H9 (cell line): ENCODE measurements at regions not wholly inside any gene's neighbourhood (a gene's known extent, or its start where the extent isn't known, plus 50 kb on each side); places are given as distances from the start of the nearest gene placed in this dataset.

ENCODE experiments used
- DNase-seq: peaks from one replicate; pipeline ENCODE4 v3.0.0-alpha.2; 2017
- H2AFZ ChIP-seq: one replicate; pipeline ENCODE4 v1.6.1; 2013; ENCODE audit warnings: mild to moderate bottlenecking, low read length, control low read depth, moderate library complexity
- H2AK5ac ChIP-seq: 2 replicates; pipeline ENCODE4 v1.6.1; 2013; ENCODE audit warnings: low read length, control low read depth, mixed read lengths; ENCODE audit not compliant: insufficient read length
- H2BK120ac ChIP-seq: one replicate; pipeline ENCODE4 v1.6.1; 2013; ENCODE audit warnings: low read depth, mild to moderate bottlenecking, low read length, control low read depth, inconsistent platforms; ENCODE audit not compliant: poor library complexity, severe bottlenecking
- H2BK12ac ChIP-seq: 2 replicates; pipeline ENCODE4 v1.6.1; 2013; ENCODE audit warnings: low read length, control low read depth, mixed read lengths, low read depth; ENCODE audit not compliant: insufficient read length
- H2BK15ac ChIP-seq: 2 replicates; pipeline ENCODE4 v1.6.1; 2013; ENCODE audit warnings: low read depth, low read length, control low read depth
- H2BK20ac ChIP-seq: one replicate; pipeline ENCODE4 v1.6.1; 2013; ENCODE audit warnings: low read depth, mild to moderate bottlenecking, low read length, control low read depth, inconsistent platforms; ENCODE audit not compliant: poor library complexity, severe bottlenecking
- H2BK5ac ChIP-seq: 2 replicates; pipeline ENCODE4 v1.6.1; 2013; ENCODE audit warnings: low read length, control low read depth, mixed read lengths; ENCODE audit not compliant: insufficient read length
- H3K14ac ChIP-seq: 2 replicates; pipeline ENCODE4 v1.6.1; 2013; ENCODE audit warnings: low read length, control low read depth; ENCODE audit not compliant: insufficient read depth
- H3K18ac ChIP-seq: 2 replicates; pipeline ENCODE4 v1.6.1; 2013; ENCODE audit warnings: low read depth, mild to moderate bottlenecking, mixed read lengths, low read length, control low read depth; ENCODE audit not compliant: insufficient read length
- H3K23ac ChIP-seq: 2 replicates; pipeline ENCODE4 v1.6.1; 2013; ENCODE audit warnings: low read length, control low read depth, mixed read lengths, low read depth; ENCODE audit not compliant: insufficient read length
- H3K23me2 ChIP-seq: 2 replicates; pipeline ENCODE4 v1.6.1; 2013; ENCODE audit warnings: low read depth, mild to moderate bottlenecking, mixed read lengths, low read length, control low read depth; ENCODE audit not compliant: insufficient read length, poor library complexity, severe bottlenecking
- H3K27ac ChIP-seq: 2 replicates; pipeline ENCODE4 v1.5.1; 2013; ENCODE audit warnings: low read length, control low read depth, mixed read lengths, low read depth; ENCODE audit not compliant: insufficient read length
- H3K27me3 ChIP-seq: 2 replicates; pipeline ENCODE4 v1.6.1; 2013; ENCODE audit warnings: low read length, control low read depth, inconsistent platforms; ENCODE audit not compliant: insufficient read depth
- H3K4ac ChIP-seq: 2 replicates; pipeline ENCODE4 v1.6.1; 2013; ENCODE audit warnings: low read depth, mild to moderate bottlenecking, control low read depth, inconsistent platforms, low read length, moderate library complexity
- H3K4me1 ChIP-seq: 2 replicates; pipeline ENCODE4 v1.6.1; 2013; ENCODE audit warnings: low read length, control low read depth, inconsistent platforms; ENCODE audit not compliant: insufficient read depth
- H3K4me2 ChIP-seq: 2 replicates; pipeline ENCODE4 v1.6.1; 2013; ENCODE audit warnings: low read length, control low read depth, mixed read lengths; ENCODE audit not compliant: insufficient read length, insufficient read depth
- H3K56ac ChIP-seq: 2 replicates; pipeline ENCODE4 v1.6.1; 2013; ENCODE audit warnings: low read depth, mild to moderate bottlenecking, mixed read lengths, low read length, control low read depth; ENCODE audit not compliant: insufficient read length
- H3K79me1 ChIP-seq: 2 replicates; pipeline ENCODE4 v1.6.1; 2013; ENCODE audit warnings: low read depth, mild to moderate bottlenecking, moderate library complexity, low read length, control low read depth, inconsistent platforms; ENCODE audit not compliant: insufficient read depth, poor library complexity, severe bottlenecking
- H3K79me2 ChIP-seq: 2 replicates; pipeline ENCODE4 v1.6.1; 2013; ENCODE audit warnings: low read length, control low read depth, inconsistent platforms; ENCODE audit not compliant: insufficient read depth
- H3K9ac ChIP-seq: 2 replicates; pipeline ENCODE4 v1.6.1; 2013; ENCODE audit warnings: low read length, control low read depth, mixed read lengths; ENCODE audit not compliant: insufficient read length; ENCODE audit errors: extremely low read depth
- H3K9me3 ChIP-seq: one replicate; pipeline ENCODE4 v1.6.1; 2013; ENCODE audit warnings: low read depth, low read length, inconsistent platforms; ENCODE audit not compliant: control insufficient read depth
- H3T11ph ChIP-seq: one replicate; pipeline ENCODE4 v1.6.1; 2013; ENCODE audit warnings: mild to moderate bottlenecking, low read length, control low read depth, inconsistent platforms
- H4K20me1 ChIP-seq: one replicate; pipeline ENCODE4 v1.6.1; 2013; ENCODE audit not compliant: control insufficient read depth, insufficient read length, insufficient read depth
- H4K5ac ChIP-seq: 2 replicates; pipeline ENCODE4 v1.6.1; 2013; ENCODE audit warnings: low read depth, mild to moderate bottlenecking, mixed read lengths, low read length, control low read depth; ENCODE audit not compliant: insufficient read length
- H4K8ac ChIP-seq: replicated peaks from 2 replicates; pipeline ENCODE4 v1.6.1; 2013; ENCODE audit warnings: low read length, control low read depth, mixed read lengths, low read depth; ENCODE audit not compliant: insufficient read length
- H4K91ac ChIP-seq: 2 replicates; pipeline ENCODE4 v1.6.1; 2013; ENCODE audit warnings: low read depth, mild to moderate bottlenecking, moderate library complexity, mixed read lengths, low read length, control low read depth; ENCODE audit not compliant: insufficient read length
- H3K27ac Mint-ChIP-seq, 3 experiments: 2 replicates in 2 of 3; 3 replicates in 1 of 3; pipeline ENCODE4 v1.8.0; 2020 to 2021; ENCODE audit warnings: mixed read lengths in 3 of 3, mild to moderate bottlenecking in 1 of 3, moderate library complexity in 1 of 3
- H3K27me3 Mint-ChIP-seq: 2 replicates; pipeline ENCODE4 v1.8.0; 2021; ENCODE audit warnings: low read depth, mild to moderate bottlenecking, moderate library complexity, mixed read lengths
- H3K36me3 Mint-ChIP-seq, 3 experiments: 2 replicates in 2 of 3; 3 replicates in 1 of 3; pipeline ENCODE4 v1.8.0; 2020 to 2021; ENCODE audit warnings: low read depth in 3 of 3, mixed read lengths in 3 of 3; ENCODE audit not compliant: insufficient read depth in 1 of 3
- H3K4me1 Mint-ChIP-seq, 2 experiments: 2 replicates each; pipeline ENCODE4 v1.8.0; 2020; ENCODE audit warnings: mixed read lengths in 2 of 2
- H3K4me3 Mint-ChIP-seq, 2 experiments: 2 replicates in 1 of 2; 3 replicates in 1 of 2; pipeline ENCODE4 v1.8.0; 2020 to 2021; ENCODE audit warnings: mild to moderate bottlenecking in 2 of 2, mixed read lengths in 2 of 2, moderate library complexity in 1 of 2
- H3K9me3 Mint-ChIP-seq, 2 experiments: 2 replicates in 1 of 2; 3 replicates in 1 of 2; pipeline ENCODE4 v1.8.0; 2020; ENCODE audit warnings: mild to moderate bottlenecking in 2 of 2, mixed read lengths in 2 of 2, moderate library complexity in 1 of 2
- CTCF ChIP-seq: fragments of 200-600 bp; sonication (generic); conservative IDR thresholded peaks from 3 replicates; pipeline ENCODE4 v1.8.0; 2021; ENCODE audit warnings: antibody characterized with exemption, mild to moderate bottlenecking
- WGBS: extraction: QIAGEN DNeasy Blood & Tissue Kit; methylation state at CpG from one replicate; pipeline ENCODE4 v1.1.7; 2013; ENCODE audit warnings: missing lambda C conversion rate, low lambda C conversion rate, mixed read lengths; ENCODE audit not compliant: insufficient read length; ENCODE audit errors: extremely low coverage; 5-methylcytosine and 5-hydroxymethylcytosine counted together

- Histone ChIP-seq H2BK120ac (no peak overlapping the region), H3K4me1 (no peaks in the 10 kb centered on the region), H3K4ac (no peak overlapping the region), H2BK5ac (no peak overlapping the region), H3K4me2 (no peak overlapping the region), H3K79me2 (no peaks in the 10 kb centered on the region), H4K5ac (no peak overlapping the region), H3K56ac (no peak overlapping the region), H2AFZ (no peak overlapping the region), H3K79me1 (no peaks in the 10 kb centered on the region), H3K23ac (no peak overlapping the region), H3K27me3 (no peaks in the 10 kb centered on the region), H3K9me3 (no peaks in the 10 kb centered on the region), H3K14ac (no peak overlapping the region), H2BK20ac (no peak overlapping the region), H3K27ac (no peak overlapping the region), H4K20me1 (no peaks in the 10 kb centered on the region), H3K9ac (no peak overlapping the region), H4K91ac (no peak overlapping the region), H2BK15ac (no peak overlapping the region), H3T11ph (no peak overlapping the region), H3K23me2 (no peaks in the 10 kb centered on the region), H4K8ac (no peak overlapping the region), H2AK5ac (no peak overlapping the region), H3K18ac (no peak overlapping the region), H2BK12ac (no peak overlapping the region)
- no peak for TF ChIP-seq CTCF
- H3K9me3 Mint-ChIP-seq = no peaks in the 10 kb centered on the region
- H3K4me3 Mint-ChIP-seq = no peak overlapping the region
- WGBS = no CpG with 5 or more reads among the region's 2 CpGs
- no peak for DNase-seq
- H3K36me3 Mint-ChIP-seq = no peaks in the 10 kb centered on the region; a peak in 1 of 7 replicates
- peaks cover 15 to 25% of the 10 kb centered on the region in 2 experiments for H3K4me1 Mint-ChIP-seq
- H3K27ac Mint-ChIP-seq = no peak overlapping the region
- no peaks in the 10 kb centered on the region for H3K27me3 Mint-ChIP-seq
These were observed 131.9 kb upstream of the ZC3H12C start for GRCh38 chr11:109961261-109961660.
